Epithelial cell of proximal tubule (primary cell): ENCODE measurements at regions not wholly inside any gene's neighbourhood (a gene's known extent, or its start where the extent isn't known, plus 50 kb on each side); places are given as distances from the start of the nearest gene placed in this dataset.

Experiments used
- DNase-seq: peaks from one replicate; pipeline ENCODE4 v3.0.0-alpha.2; 2011; ENCODE audit warnings: low read depth
- H3K4me3 ChIP-seq: 2 replicates; pipeline ENCODE4 v1.5.1; 2011; ENCODE audit warnings: low read depth, mild to moderate bottlenecking, low read length
- TF ChIP-seq, protein P1 (sequence below): conservative IDR thresholded peaks from 2 replicates; pipeline ENCODE4 v1.5.1; 2012; ENCODE audit warnings: low read depth, mild to moderate bottlenecking, low read length

- DNase-seq: no peak
- TF ChIP-seq, protein P1, sequence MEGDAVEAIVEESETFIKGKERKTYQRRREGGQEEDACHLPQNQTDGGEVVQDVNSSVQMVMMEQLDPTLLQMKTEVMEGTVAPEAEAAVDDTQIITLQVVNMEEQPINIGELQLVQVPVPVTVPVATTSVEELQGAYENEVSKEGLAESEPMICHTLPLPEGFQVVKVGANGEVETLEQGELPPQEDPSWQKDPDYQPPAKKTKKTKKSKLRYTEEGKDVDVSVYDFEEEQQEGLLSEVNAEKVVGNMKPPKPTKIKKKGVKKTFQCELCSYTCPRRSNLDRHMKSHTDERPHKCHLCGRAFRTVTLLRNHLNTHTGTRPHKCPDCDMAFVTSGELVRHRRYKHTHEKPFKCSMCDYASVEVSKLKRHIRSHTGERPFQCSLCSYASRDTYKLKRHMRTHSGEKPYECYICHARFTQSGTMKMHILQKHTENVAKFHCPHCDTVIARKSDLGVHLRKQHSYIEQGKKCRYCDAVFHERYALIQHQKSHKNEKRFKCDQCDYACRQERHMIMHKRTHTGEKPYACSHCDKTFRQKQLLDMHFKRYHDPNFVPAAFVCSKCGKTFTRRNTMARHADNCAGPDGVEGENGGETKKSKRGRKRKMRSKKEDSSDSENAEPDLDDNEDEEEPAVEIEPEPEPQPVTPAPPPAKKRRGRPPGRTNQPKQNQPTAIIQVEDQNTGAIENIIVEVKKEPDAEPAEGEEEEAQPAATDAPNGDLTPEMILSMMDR: no peak
- no peak overlapping the region for H3K4me3 ChIP-seq
Observed at GRCh38 chr4:1562771-1563170, 121.3 kb downstream of the FAM53A start.

GRCh38 chr4:1562371-1562770 is 121.7 kb downstream of the FAM53A start:
- no peak overlapping the region for H3K4me3 ChIP-seq
- DNase-seq: no peak
- TF ChIP-seq, protein P1: no peak

GRCh38 chr4:1561286-1561990 is 122.7 kb downstream of the FAM53A start:
- TF ChIP-seq, protein P1: no peak
- H3K4me3 ChIP-seq: no peak overlapping the region
- no peak for DNase-seq

GRCh38 chr4:1559896-1560650 is 124.0 kb downstream of the FAM53A start:
- TF ChIP-seq, protein P1: no peak
- H3K4me3 ChIP-seq: no peak overlapping the region
- DNase-seq: no peak

GRCh38 chr4:1558205-1558604 is 125.9 kb downstream of the FAM53A start:
- H3K4me3 ChIP-seq: no peak overlapping the region

DNA sequence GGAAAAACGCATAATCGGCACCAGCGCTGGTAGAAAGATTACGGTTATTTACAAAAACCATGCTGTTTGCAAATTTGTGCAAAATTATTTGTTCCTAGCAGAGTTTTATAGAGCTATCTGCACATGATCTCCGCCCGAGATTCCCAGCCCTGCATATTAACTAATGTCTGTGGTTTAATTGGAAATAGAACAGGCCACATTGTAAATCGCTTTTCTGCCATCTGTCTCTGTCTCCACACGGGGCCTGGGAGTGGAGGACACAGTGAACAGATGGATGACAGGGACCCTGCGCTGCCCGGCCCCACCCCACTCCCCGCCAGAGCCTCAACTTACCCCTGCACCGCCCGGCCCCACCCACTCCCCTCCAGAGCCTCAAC is 126.9 kb downstream of the FAM53A start:
- no peak overlapping the region for H3K4me3 ChIP-seq
- TF ChIP-seq, protein P1: no peak
- no peak for DNase-seq

More at GRCh38 chr4:1558205-1558604, 125.9 kb downstream of the FAM53A start:
- DNase-seq: no peak
- TF ChIP-seq, protein P1: no peak
